Calu3 (cell line): ENCODE measurements at regions not wholly inside any gene's neighbourhood (a gene's known extent, or its start where the extent isn't known, plus 50 kb on each side); places are given as distances from the start of the nearest gene placed in this dataset.

ENCODE experiments used
- BruUV-seq: library from RNA; stranded (reverse); fragments of 400-500 nt; replicated peaks from 2 replicates; lab custom pipeline; 2021; lab: Mats Ljungman, UMichigan
- CTCF ChIA-PET: fragments of 300-600 bp; sonication (Branson Sonifier 250); formaldehyde crosslinking; loops from one replicate; lab custom pipeline; 2022; ENCODE audit warnings: antibody characterized with exemption; lab: Charles Lee
- DNase-seq: peaks from one replicate; pipeline ENCODE4 v3.0.0; 2022
- H3K27ac Mint-ChIP-seq: one replicate; pipeline ENCODE4 v1.8.0; 2022; ENCODE audit warnings: mixed read lengths; ENCODE audit not compliant: unreplicated experiment
- H3K27me3 Mint-ChIP-seq: one replicate; pipeline ENCODE4 v1.8.0; 2022; ENCODE audit warnings: mixed read lengths; ENCODE audit not compliant: unreplicated experiment
- H3K36me3 Mint-ChIP-seq: one replicate; pipeline ENCODE4 v1.8.0; 2022; ENCODE audit warnings: mild to moderate bottlenecking, moderate library complexity, mixed read lengths; ENCODE audit not compliant: insufficient read depth, unreplicated experiment
- H3K4me1 Mint-ChIP-seq: one replicate; pipeline ENCODE4 v1.8.0; 2022; ENCODE audit warnings: mild to moderate bottlenecking, low read depth, mixed read lengths; ENCODE audit not compliant: unreplicated experiment
- H3K4me3 Mint-ChIP-seq: one replicate; pipeline ENCODE4 v1.8.0; 2022; ENCODE audit warnings: mild to moderate bottlenecking, low read depth, moderate library complexity, mixed read lengths; ENCODE audit not compliant: unreplicated experiment
- H3K9me3 Mint-ChIP-seq: one replicate; pipeline ENCODE4 v1.8.0; 2022; ENCODE audit warnings: low read depth, mixed read lengths; ENCODE audit not compliant: unreplicated experiment
- CTCF ChIP-seq: fragments of 200-600 bp; IDR thresholded peaks from one replicate; pipeline ENCODE4 v1.8.0; 2022; ENCODE audit warnings: antibody characterized with exemption; ENCODE audit not compliant: unreplicated experiment
- intact Hi-C: fragments of 100-400 bp; cut with micrococcal nuclease; formaldehyde crosslinking; loops from one replicate; pipeline ENCODE4 v1.10.0; 2022; ENCODE audit not compliant: unreplicated experiment

DNA sequence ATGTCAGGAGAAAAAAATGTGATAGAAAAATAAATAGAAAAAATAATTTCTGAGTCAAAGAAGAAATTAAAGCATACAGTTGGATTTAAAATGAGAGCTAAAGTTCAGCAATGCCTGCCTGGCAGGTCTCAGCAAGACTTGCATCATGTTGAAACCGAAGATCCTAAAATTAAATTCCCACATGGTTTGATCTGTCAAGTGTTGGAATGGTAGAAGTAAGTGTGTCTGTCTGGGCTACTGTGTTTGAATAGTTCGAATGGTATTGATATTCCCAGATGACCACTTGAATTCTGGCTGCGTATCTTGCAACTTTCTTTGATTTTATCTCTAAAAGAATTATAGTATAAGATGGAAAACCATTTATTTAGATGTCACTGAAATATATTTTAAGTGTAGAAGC, 1349.6 kb downstream of the EPHA7 start:
- CTCF ChIA-PET = no interaction called here
- BruUV-seq = no TSS peak
- no peak overlapping the region for H3K4me3 Mint-ChIP-seq

DNA sequence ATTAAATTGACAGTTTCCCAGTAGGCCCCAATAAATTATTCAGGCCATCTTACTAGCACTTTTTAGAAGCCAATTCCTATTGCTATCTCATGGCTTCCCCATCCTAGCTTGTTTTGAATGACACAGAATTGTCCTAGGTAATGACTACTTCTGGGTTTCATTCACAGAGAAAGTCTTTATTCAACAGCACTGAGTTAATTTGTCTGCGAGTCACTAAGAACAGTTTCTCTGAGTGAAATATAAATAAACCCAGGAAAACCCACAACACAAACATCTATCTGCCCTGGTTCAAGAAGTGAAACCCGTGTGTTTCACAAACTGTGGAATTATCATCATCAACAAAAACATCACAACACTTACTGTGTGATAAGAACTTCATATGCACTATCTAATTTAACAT, 1366.8 kb downstream of the EPHA7 start:
- Mint-ChIP-seq H3K27ac (no peak overlapping the region), H3K27me3 (no peaks in the 10 kb centered on the region), H3K4me3 (no peak overlapping the region), H3K9me3 (peaks cover 7% of the 10 kb centered on the region), H3K36me3 (no peaks in the 10 kb centered on the region), H3K4me1 (no peaks in the 10 kb centered on the region)
- CTCF ChIA-PET = no interaction called here
- BruUV-seq = no TSS peak
- intact Hi-C loops = no loop called here
- no peak for TF ChIP-seq CTCF
- no peak for DNase-seq

More for the DNA sequence above, 1349.6 kb downstream of the EPHA7 start:
- H3K4me1 Mint-ChIP-seq = no peaks in the 10 kb centered on the region
- no peak for DNase-seq
- H3K27me3 Mint-ChIP-seq = no peaks in the 10 kb centered on the region
- no peak for TF ChIP-seq CTCF
- intact Hi-C loops = no loop called here
- no peaks in the 10 kb centered on the region for H3K9me3 Mint-ChIP-seq
- no peaks in the 10 kb centered on the region for H3K36me3 Mint-ChIP-seq
- H3K27ac Mint-ChIP-seq = no peak overlapping the region

GRCh38 chr6:92050216-92050615, 1369.1 kb downstream of the EPHA7 start:
- no peaks in the 10 kb centered on the region for H3K36me3 Mint-ChIP-seq
- H3K9me3 Mint-ChIP-seq = peaks cover 5% of the 10 kb centered on the region
- TF ChIP-seq CTCF = no peak
- H3K4me1 Mint-ChIP-seq = no peaks in the 10 kb centered on the region
- no TSS peak for BruUV-seq
- no peak overlapping the region for H3K27ac Mint-ChIP-seq
- H3K27me3 Mint-ChIP-seq = no peaks in the 10 kb centered on the region
- CTCF ChIA-PET = no interaction called here
- intact Hi-C loops = no loop called here
- DNase-seq = no peak
- no peak overlapping the region for H3K4me3 Mint-ChIP-seq

DNA sequence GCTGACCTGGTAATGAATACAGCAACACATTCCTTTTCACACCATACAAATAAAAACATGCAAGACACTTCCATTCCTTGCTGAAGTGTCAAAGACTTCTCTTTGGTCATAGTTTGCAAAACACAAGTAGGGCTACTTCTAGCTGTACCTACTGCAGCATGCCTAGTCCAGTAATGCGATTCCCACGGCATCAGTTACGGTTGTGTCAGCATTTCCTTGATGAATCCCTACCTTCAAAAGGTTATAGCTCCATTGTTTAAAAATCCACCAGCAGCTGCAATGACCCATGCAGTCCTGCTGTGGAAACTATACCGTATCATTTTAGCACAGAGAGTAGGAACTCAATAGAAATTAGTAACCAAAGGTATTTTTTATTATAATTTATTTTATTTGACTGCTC, 1371.5 kb downstream of the EPHA7 start:
- CTCF ChIA-PET = no interaction called here

More for the DNA sequence above, 1371.5 kb downstream of the EPHA7 start:
- H3K9me3 Mint-ChIP-seq = peaks cover 5% of the 10 kb centered on the region
- no TSS peak for BruUV-seq
- H3K4me3 Mint-ChIP-seq = no peak overlapping the region
- no peaks in the 10 kb centered on the region for H3K4me1 Mint-ChIP-seq
- TF ChIP-seq CTCF = no peak
- no peak overlapping the region for H3K27ac Mint-ChIP-seq
- no peaks in the 10 kb centered on the region for H3K27me3 Mint-ChIP-seq
- intact Hi-C loops = no loop called here
- no peaks in the 10 kb centered on the region for H3K36me3 Mint-ChIP-seq
- DNase-seq = no peak
